Prostate gland (tissue), 2 donors: ENCODE measurements at regions not wholly inside any gene's neighbourhood (a gene's known extent, or its start where the extent isn't known, plus 50 kb on each side); places are given as distances from the start of the nearest gene placed in this dataset.

ENCODE experiments used
- DNase-seq: peaks from one replicate; pipeline ENCODE4 v3.0.0-alpha.2; 2019; ENCODE audit warnings: low spot score
- H3K27ac ChIP-seq, 2 donors: fragments of 200-600 bp; sonication (generic); 2 replicates each; pipeline ENCODE4 v1.5.1; 2017 to 2019
- H3K27me3 ChIP-seq: fragments of 200-600 bp; sonication (generic); replicated peaks from 2 replicates; pipeline ENCODE4 v1.5.1; 2019; ENCODE audit not compliant: insufficient read depth
- H3K36me3 ChIP-seq, 2 donors: fragments of 200-600 bp; sonication (generic); 1 replicate in 1 of 2; 2 replicates in 1 of 2; pipeline versions ENCODE4 v1.5.1 to v1.8.1; 2017 to 2019
- H3K4me1 ChIP-seq: fragments of 200-600 bp; sonication (generic); replicated peaks from 2 replicates; pipeline ENCODE4 v1.5.1; 2019
- H3K4me3 ChIP-seq, 2 donors: fragments of 200-600 bp; sonication (generic); 2 replicates each; pipeline ENCODE4 v1.5.1; 2017 to 2019
- H3K9me3 ChIP-seq: fragments of 200-600 bp; sonication (generic); 2 replicates; pipeline ENCODE4 v1.5.1; 2017
- CTCF ChIP-seq, 4 experiments: fragments of 200-600 bp in 2 of 4; fragments of 450-650 bp in 2 of 4; sonication (generic) in 2 of 4; IDR thresholded peaks; 1 replicate in 3 of 4; 2 replicates in 1 of 4; pipeline ENCODE4 v1.5.1; 2016 to 2019; ENCODE audit warnings: antibody characterized with exemption in 4 of 4, mild to moderate bottlenecking in 2 of 4, moderate library complexity in 2 of 4
- POLR2A ChIP-seq: fragments of 450-650 bp; IDR thresholded peaks from one replicate; pipeline ENCODE4 v1.6.1; 2016; ENCODE audit warnings: antibody characterized with exemption, mild to moderate bottlenecking
- POLR2AphosphoS5 ChIP-seq: sonication (generic); formaldehyde crosslinking; IDR thresholded peaks from one replicate; pipeline ENCODE4 v1.6.1; 2017; ENCODE audit warnings: antibody characterized with exemption
- WGBS: methylation state at CpG from one replicate; pipeline ENCODE4 v1.1.5; 2018; 5-methylcytosine and 5-hydroxymethylcytosine counted together
- intact Hi-C: fragments of 100-400 bp; cut with DNase I; formaldehyde crosslinking; loops from one replicate; pipeline ENCODE4 v1.14.2; 2022

- no peak overlapping the region for H3K4me3 ChIP-seq
- no peaks in the 10 kb centered on the region for H3K4me1 ChIP-seq
- TF ChIP-seq POLR2AphosphoS5 = no peak
- no peak for TF ChIP-seq CTCF (IDR thresholded peaks at IDR 0.05)
- TF ChIP-seq POLR2A = no peak
- H3K9me3 ChIP-seq = no peaks in the 10 kb centered on the region
- no peaks in the 10 kb centered on the region for H3K36me3 ChIP-seq
- no peak for DNase-seq
- intact Hi-C loops = no loop called here
- no peak overlapping the region for H3K27ac ChIP-seq
- no peaks in the 10 kb centered on the region for H3K27me3 ChIP-seq
Measured at GRCh38 chrX:107574711-107575110, 53.6 kb upstream of the PRPS1 start.

- Histone ChIP-seq H3K4me3 (no peak overlapping the region), H3K9me3 (no peaks in the 10 kb centered on the region), H3K27ac (no peak overlapping the region), H3K27me3 (no peaks in the 10 kb centered on the region), H3K4me1 (no peaks in the 10 kb centered on the region), H3K36me3 (no peaks in the 10 kb centered on the region)
- 77% methylated on average over 3 of the region's 3 CpGs for WGBS
- intact Hi-C loops = no loop called here
- DNase-seq = no peak
- no peak for TF ChIP-seq CTCF (IDR thresholded peaks at IDR 0.05)
- TF ChIP-seq POLR2AphosphoS5 = no peak
- no peak for TF ChIP-seq POLR2A
Measured at GRCh38 chrX:107576392-107576791, 51.9 kb upstream of the PRPS1 start.

- DNase-seq = no peak
- Histone ChIP-seq H3K4me3 (no peak overlapping the region), H3K27ac (no peak overlapping the region), H3K27me3 (no peaks in the 10 kb centered on the region), H3K36me3 (no peaks in the 10 kb centered on the region), H3K4me1 (no peaks in the 10 kb centered on the region), H3K9me3 (no peaks in the 10 kb centered on the region)
- WGBS = no CpG with 5 or more reads among the region's 1 CpG
- no peak for TF ChIP-seq POLR2AphosphoS5
- no peak for TF ChIP-seq CTCF (IDR thresholded peaks at IDR 0.05)
- TF ChIP-seq POLR2A = no peak
- intact Hi-C loops = no loop called here
Measured at GRCh38 chrX:107576841-107577240, 51.5 kb upstream of the PRPS1 start.

GRCh38 chrX:107577933-107578332 is 50.4 kb upstream of the PRPS1 start:
- H3K27me3 ChIP-seq = no peaks in the 10 kb centered on the region
- 94% methylated on average over 2 of the region's 2 CpGs for WGBS
- no peak for DNase-seq
- intact Hi-C loops = no loop called here
- no peaks in the 10 kb centered on the region for H3K9me3 ChIP-seq
- TF ChIP-seq CTCF (IDR thresholded peaks at IDR 0.05) (no peak), POLR2A (no peak), POLR2AphosphoS5 (no peak)
- H3K27ac ChIP-seq = no peak overlapping the region
- H3K36me3 ChIP-seq = no peaks in the 10 kb centered on the region
- H3K4me1 ChIP-seq = no peaks in the 10 kb centered on the region
- H3K4me3 ChIP-seq = no peak overlapping the region
